Erythroblast (primary cell): ENCODE measurements at regions not wholly inside any gene's neighbourhood (a gene's known extent, or its start where the extent isn't known, plus 50 kb on each side); places are given as distances from the start of the nearest gene placed in this dataset.

Experiments used
- GATA1 ChIP-seq: IDR thresholded peaks from 2 replicates; pipeline ENCODE4 v1.6.1; 2011; ENCODE audit warnings: low read depth, mild to moderate bottlenecking, control low read depth, low read length, moderate library complexity
- POLR2A ChIP-seq: IDR thresholded peaks from 2 replicates; pipeline ENCODE4 v1.6.1; 2011; ENCODE audit warnings: mild to moderate bottlenecking, low read length

DNA sequence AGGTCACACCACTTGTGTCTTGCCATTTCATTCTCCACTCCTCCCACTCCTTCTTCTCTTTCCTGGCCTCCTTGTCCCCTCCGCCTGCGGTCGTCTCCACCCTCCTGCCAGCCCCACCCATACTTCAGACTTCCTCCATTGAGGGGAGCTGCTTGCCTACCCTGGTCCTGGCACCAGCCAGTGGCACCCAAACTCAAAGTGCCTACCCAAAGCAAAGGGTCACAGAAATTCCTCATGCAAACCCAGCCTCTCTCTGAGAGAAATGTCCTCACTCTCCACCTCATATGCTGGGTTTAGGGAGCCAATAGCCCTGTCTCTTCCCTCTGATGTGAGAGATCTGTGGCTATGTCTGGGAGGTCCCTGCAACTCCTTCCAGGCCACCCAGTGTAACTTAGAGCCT, 109.6 kb downstream of the TEX26 start:
- no peak for TF ChIP-seq POLR2A
- TF ChIP-seq GATA1 = no peak
